ENCODE measurements at regions not wholly inside any gene's neighbourhood (a gene's known extent, or its start where the extent isn't known, plus 50 kb on each side); places are given as distances from the start of the nearest gene placed in this dataset.

- TF ChIP-seq, protein P1, sequence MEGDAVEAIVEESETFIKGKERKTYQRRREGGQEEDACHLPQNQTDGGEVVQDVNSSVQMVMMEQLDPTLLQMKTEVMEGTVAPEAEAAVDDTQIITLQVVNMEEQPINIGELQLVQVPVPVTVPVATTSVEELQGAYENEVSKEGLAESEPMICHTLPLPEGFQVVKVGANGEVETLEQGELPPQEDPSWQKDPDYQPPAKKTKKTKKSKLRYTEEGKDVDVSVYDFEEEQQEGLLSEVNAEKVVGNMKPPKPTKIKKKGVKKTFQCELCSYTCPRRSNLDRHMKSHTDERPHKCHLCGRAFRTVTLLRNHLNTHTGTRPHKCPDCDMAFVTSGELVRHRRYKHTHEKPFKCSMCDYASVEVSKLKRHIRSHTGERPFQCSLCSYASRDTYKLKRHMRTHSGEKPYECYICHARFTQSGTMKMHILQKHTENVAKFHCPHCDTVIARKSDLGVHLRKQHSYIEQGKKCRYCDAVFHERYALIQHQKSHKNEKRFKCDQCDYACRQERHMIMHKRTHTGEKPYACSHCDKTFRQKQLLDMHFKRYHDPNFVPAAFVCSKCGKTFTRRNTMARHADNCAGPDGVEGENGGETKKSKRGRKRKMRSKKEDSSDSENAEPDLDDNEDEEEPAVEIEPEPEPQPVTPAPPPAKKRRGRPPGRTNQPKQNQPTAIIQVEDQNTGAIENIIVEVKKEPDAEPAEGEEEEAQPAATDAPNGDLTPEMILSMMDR (IDR thresholded peaks at IDR 0.05): no peak
- TF ChIP-seq POLR2A (IDR thresholded peaks at IDR 0.05): no peak
These were observed 117.9 kb downstream of the MYCN start for GRCh38 chr2:16058256-16058655.
